ENCODE measurements at regions not wholly inside any gene's neighbourhood (a gene's known extent, or its start where the extent isn't known, plus 50 kb on each side); places are given as distances from the start of the nearest gene placed in this dataset.

DNA sequence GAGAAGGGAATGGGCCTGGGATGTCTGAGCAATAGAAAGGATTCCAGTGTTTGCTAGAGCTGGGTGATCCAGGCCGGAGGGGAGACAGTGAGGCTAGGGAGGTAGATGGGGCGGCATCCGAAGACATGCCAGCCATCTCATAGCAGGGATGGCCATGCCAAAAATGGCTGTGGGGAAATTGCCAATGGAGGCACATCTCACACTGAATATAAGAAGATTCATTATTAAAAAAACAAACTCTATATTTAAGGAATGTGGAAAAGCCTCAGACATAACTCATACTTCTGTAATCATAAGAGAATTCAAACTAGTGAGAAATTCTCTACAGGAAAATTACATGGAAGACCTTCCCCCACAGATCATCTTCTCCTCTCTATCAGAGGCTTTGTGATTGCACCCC is 289.2 kb downstream of the FGF9 start:
- no peaks in the 10 kb centered on the region for H3K79me2 ChIP-seq (ENCODE audit: control insufficient read depth, insufficient read depth, low read length)
- no peaks in the 10 kb centered on the region for H3K36me3 ChIP-seq (ENCODE audit: control insufficient read depth, insufficient read depth, low read length)
- TF ChIP-seq EZH2 (IDR thresholded peaks at IDR 0.05; ENCODE audit: low read length, missing control alignments) (no peak), CTCF (conservative IDR thresholded peaks at IDR 0.05 in 1 of 2, IDR thresholded peaks at IDR 0.05 in 1 of 2; ENCODE audit: low read depth in 1 of 2, low read length in 2 of 2) (no peak)
- H3K27ac ChIP-seq (ENCODE audit: insufficient read depth, low read length), result no peak overlapping the region
- no peaks in the 10 kb centered on the region for H4K20me1 ChIP-seq (ENCODE audit: control insufficient read depth, extremely low read depth, insufficient read depth, low read length)
- H3K4me2 ChIP-seq (ENCODE audit: extremely low read depth, insufficient read depth, low read length), result no peak overlapping the region
- no peak overlapping the region for H2AFZ ChIP-seq (ENCODE audit: low read length)
- no peak overlapping the region for H3K9ac ChIP-seq (ENCODE audit: insufficient read depth, low read length)
- H3K4me1 ChIP-seq (ENCODE audit: control insufficient read depth, extremely low read depth, insufficient read depth, low read length), result no peaks in the 10 kb centered on the region
- H3K27me3 ChIP-seq (ENCODE audit: control insufficient read depth, insufficient read depth, low read length), result no peaks in the 10 kb centered on the region
- H3K9me3 ChIP-seq (ENCODE audit: control insufficient read depth, insufficient read depth, low read depth, low read length), result no peaks in the 10 kb centered on the region
- DNase-seq (ENCODE audit: low read depth in 2 of 2), result no peak
- H3K4me3 ChIP-seq (replicated peaks in 1 of 4; ENCODE audit: control extremely low read depth in 1 of 4, insufficient read depth in 1 of 4, low read depth in 3 of 4, low read length in 4 of 4), result no peak overlapping the region

GRCh38 chr13:21964686-21965085 is 293.8 kb downstream of the FGF9 start:
- no peak overlapping the region for H3K4me2 ChIP-seq (ENCODE audit: extremely low read depth, insufficient read depth, low read length)
- H3K4me3 ChIP-seq (replicated peaks in 1 of 4; ENCODE audit: control extremely low read depth in 1 of 4, insufficient read depth in 1 of 4, low read depth in 3 of 4, low read length in 4 of 4), result no peak overlapping the region
- H3K79me2 ChIP-seq (ENCODE audit: control insufficient read depth, insufficient read depth, low read length), result no peaks in the 10 kb centered on the region
- no peaks in the 10 kb centered on the region for H3K9me3 ChIP-seq (ENCODE audit: control insufficient read depth, insufficient read depth, low read depth, low read length)
- no peaks in the 10 kb centered on the region for H3K27me3 ChIP-seq (ENCODE audit: control insufficient read depth, insufficient read depth, low read length)
- no peaks in the 10 kb centered on the region for H3K4me1 ChIP-seq (ENCODE audit: control insufficient read depth, extremely low read depth, insufficient read depth, low read length)
- H3K9ac ChIP-seq (ENCODE audit: insufficient read depth, low read length), result no peak overlapping the region
- H3K36me3 ChIP-seq (ENCODE audit: control insufficient read depth, insufficient read depth, low read length), result no peaks in the 10 kb centered on the region
- no peaks in the 10 kb centered on the region for H4K20me1 ChIP-seq (ENCODE audit: control insufficient read depth, extremely low read depth, insufficient read depth, low read length)
- no peak overlapping the region for H2AFZ ChIP-seq (ENCODE audit: low read length)
- H3K27ac ChIP-seq (ENCODE audit: insufficient read depth, low read length), result no peak overlapping the region
- TF ChIP-seq EZH2 (IDR thresholded peaks at IDR 0.05; ENCODE audit: low read length, missing control alignments) (no peak), CTCF (conservative IDR thresholded peaks at IDR 0.05 in 1 of 2, IDR thresholded peaks at IDR 0.05 in 1 of 2; ENCODE audit: low read depth in 1 of 2, low read length in 2 of 2) (no peak)
- DNase-seq (ENCODE audit: low read depth in 2 of 2), result no peak

GRCh38 chr13:21965095-21965494 is 294.2 kb downstream of the FGF9 start:
- no peak overlapping the region for H3K9ac ChIP-seq (ENCODE audit: insufficient read depth, low read length)
- no peak overlapping the region for H2AFZ ChIP-seq (ENCODE audit: low read length)

More at GRCh38 chr13:21965095-21965494, 294.2 kb downstream of the FGF9 start:
- no peak overlapping the region for H3K27ac ChIP-seq (ENCODE audit: insufficient read depth, low read length)
- H3K4me1 ChIP-seq (ENCODE audit: control insufficient read depth, extremely low read depth, insufficient read depth, low read length), result no peaks in the 10 kb centered on the region
- H4K20me1 ChIP-seq (ENCODE audit: control insufficient read depth, extremely low read depth, insufficient read depth, low read length), result no peaks in the 10 kb centered on the region
- DNase-seq (ENCODE audit: low read depth in 2 of 2), result no peak
- no peaks in the 10 kb centered on the region for H3K27me3 ChIP-seq (ENCODE audit: control insufficient read depth, insufficient read depth, low read length)
- H3K9me3 ChIP-seq (ENCODE audit: control insufficient read depth, insufficient read depth, low read depth, low read length), result no peaks in the 10 kb centered on the region
- H3K4me3 ChIP-seq (replicated peaks in 1 of 4; ENCODE audit: control extremely low read depth in 1 of 4, insufficient read depth in 1 of 4, low read depth in 3 of 4, low read length in 4 of 4), result no peak overlapping the region
- H3K36me3 ChIP-seq (ENCODE audit: control insufficient read depth, insufficient read depth, low read length), result no peaks in the 10 kb centered on the region
- H3K79me2 ChIP-seq (ENCODE audit: control insufficient read depth, insufficient read depth, low read length), result no peaks in the 10 kb centered on the region
- no peak for TF ChIP-seq EZH2 (IDR thresholded peaks at IDR 0.05; ENCODE audit: low read length, missing control alignments)
- TF ChIP-seq CTCF (conservative IDR thresholded peaks at IDR 0.05 in 1 of 2, IDR thresholded peaks at IDR 0.05 in 1 of 2; ENCODE audit: low read depth in 1 of 2, low read length in 2 of 2), result no peak
- no peak overlapping the region for H3K4me2 ChIP-seq (ENCODE audit: extremely low read depth, insufficient read depth, low read length)
